Astrocyte (in vitro differentiated cells and primary cell): ENCODE measurements at regions not wholly inside any gene's neighbourhood (a gene's known extent, or its start where the extent isn't known, plus 50 kb on each side); places are given as distances from the start of the nearest gene placed in this dataset.

Experiments used
- DNase-seq: peaks from one replicate; pipeline ENCODE4 v3.0.0-alpha.2; 2010; ENCODE audit warnings: low read depth
- FAIRE-seq: peaks from 2 replicates; lab custom pipeline; 2011; peaks lifted over from hg19 to GRCh38; lab: Jason Lieb, UNC
- H2AFZ ChIP-seq: 2 replicates; pipeline ENCODE4 v1.6.0; 2012; ENCODE audit warnings: low read depth, low read length, inconsistent platforms
- H3K27ac ChIP-seq: 2 replicates; pipeline ENCODE4 v1.5.1; 2011; ENCODE audit warnings: low read depth, low read length, inconsistent platforms
- H3K27me3 ChIP-seq: 2 replicates; pipeline ENCODE4 v1.6.0; 2011; ENCODE audit warnings: low read length, inconsistent platforms; ENCODE audit not compliant: insufficient read depth
- H3K36me3 ChIP-seq: 2 replicates; pipeline ENCODE4 v1.5.1; 2011; ENCODE audit warnings: low read length, inconsistent platforms; ENCODE audit not compliant: insufficient read depth
- H3K4me1 ChIP-seq: 2 replicates; pipeline ENCODE4 v1.5.1; 2011; ENCODE audit warnings: low read length, inconsistent platforms; ENCODE audit not compliant: insufficient read depth
- H3K4me2 ChIP-seq: 2 replicates; pipeline ENCODE4 v1.6.0; 2012; ENCODE audit warnings: low read length, inconsistent platforms
- H3K4me3 ChIP-seq: 2 replicates; pipeline ENCODE4 v1.5.1; 2011; ENCODE audit warnings: low read depth, mild to moderate bottlenecking, low read length, inconsistent platforms; ENCODE audit not compliant: insufficient read depth
- H3K79me2 ChIP-seq: 2 replicates; pipeline ENCODE4 v1.6.0; 2012; ENCODE audit warnings: mild to moderate bottlenecking, low read length, inconsistent platforms; ENCODE audit not compliant: insufficient read depth
- H3K9ac ChIP-seq: 2 replicates; pipeline ENCODE4 v1.6.0; 2012; ENCODE audit warnings: mild to moderate bottlenecking, low read length, inconsistent platforms
- H3K9me3 ChIP-seq: 2 replicates; pipeline ENCODE4 v1.5.1; 2012; ENCODE audit warnings: low read depth, mild to moderate bottlenecking, low read length, inconsistent platforms; ENCODE audit not compliant: insufficient read depth
- H4K20me1 ChIP-seq: 2 replicates; pipeline ENCODE4 v1.6.0; 2012; ENCODE audit warnings: low read length, inconsistent platforms; ENCODE audit not compliant: insufficient read depth
- H3K27ac Mint-ChIP-seq: one replicate; pipeline ENCODE4 v1.8.0; 2021; ENCODE audit warnings: mild to moderate bottlenecking, mixed read lengths; ENCODE audit not compliant: unreplicated experiment
- H3K27me3 Mint-ChIP-seq: one replicate; pipeline ENCODE4 v1.8.0; 2021; ENCODE audit warnings: low read depth, mixed read lengths; ENCODE audit not compliant: unreplicated experiment
- H3K36me3 Mint-ChIP-seq: one replicate; pipeline ENCODE4 v1.8.0; 2021; ENCODE audit warnings: low read depth, mixed read lengths; ENCODE audit not compliant: unreplicated experiment
- H3K4me1 Mint-ChIP-seq: one replicate; pipeline ENCODE4 v1.8.0; 2021; ENCODE audit warnings: low read depth, mixed read lengths; ENCODE audit not compliant: unreplicated experiment
- H3K4me3 Mint-ChIP-seq: one replicate; pipeline ENCODE4 v1.8.0; 2021; ENCODE audit warnings: mild to moderate bottlenecking, moderate library complexity, mixed read lengths; ENCODE audit not compliant: unreplicated experiment
- H3K9me3 Mint-ChIP-seq: one replicate; pipeline ENCODE4 v1.8.0; 2021; ENCODE audit warnings: mild to moderate bottlenecking, mixed read lengths; ENCODE audit not compliant: unreplicated experiment
- CTCF ChIP-seq: IDR thresholded peaks from 2 replicates; pipeline ENCODE4 v1.5.1; 2011; ENCODE audit warnings: low read depth, mild to moderate bottlenecking, inconsistent platforms, low read length, moderate library complexity; ENCODE audit not compliant: insufficient read depth
- EZH2 ChIP-seq: IDR thresholded peaks from 2 replicates; pipeline ENCODE4 v1.6.1; 2012; ENCODE audit warnings: mild to moderate bottlenecking, low read length, inconsistent platforms; ENCODE audit not compliant: insufficient read depth

GRCh38 chr17:68142595-68142994, 105.2 kb upstream of the AMZ2 start:
- no peak for FAIRE-seq
- H2AFZ ChIP-seq, result no peak overlapping the region
- Mint-ChIP-seq H3K27ac (no peak overlapping the region), H3K36me3 (no peaks in the 10 kb centered on the region), H3K27me3 (peaks cover 2% of the 10 kb centered on the region), H3K4me3 (no peak overlapping the region), H3K4me1 (no peaks in the 10 kb centered on the region), H3K9me3 (no peaks in the 10 kb centered on the region)
- DNase-seq, result no peak
- H3K4me3 ChIP-seq, result no peak overlapping the region
- H3K27ac ChIP-seq, result no peak overlapping the region
- no peaks in the 10 kb centered on the region for H3K4me1 ChIP-seq
- no peaks in the 10 kb centered on the region for H3K36me3 ChIP-seq
- TF ChIP-seq EZH2 (no peak), CTCF (no peak)
- H3K9ac ChIP-seq, result no peak overlapping the region
- H3K9me3 ChIP-seq, result no peaks in the 10 kb centered on the region
- H3K27me3 ChIP-seq, result no peaks in the 10 kb centered on the region
- H3K4me2 ChIP-seq, result no peak overlapping the region
- H4K20me1 ChIP-seq, result no peaks in the 10 kb centered on the region
- H3K79me2 ChIP-seq, result no peaks in the 10 kb centered on the region

- no peaks in the 10 kb centered on the region for H3K9me3 Mint-ChIP-seq
- Histone ChIP-seq H3K27me3 (no peaks in the 10 kb centered on the region), H3K9ac (no peak overlapping the region), H3K36me3 (no peaks in the 10 kb centered on the region), H3K9me3 (no peaks in the 10 kb centered on the region), H3K27ac (no peak overlapping the region), H3K4me3 (no peak overlapping the region), H4K20me1 (no peaks in the 10 kb centered on the region), H3K4me2 (no peak overlapping the region), H3K79me2 (no peaks in the 10 kb centered on the region), H2AFZ (no peak overlapping the region), H3K4me1 (no peaks in the 10 kb centered on the region)
- no peak overlapping the region for H3K27ac Mint-ChIP-seq
- H3K4me1 Mint-ChIP-seq, result no peaks in the 10 kb centered on the region
- TF ChIP-seq EZH2, result no peak
- TF ChIP-seq CTCF, result no peak
- no peak overlapping the region for H3K4me3 Mint-ChIP-seq
- no peak for FAIRE-seq
- peaks cover 2% of the 10 kb centered on the region for H3K27me3 Mint-ChIP-seq
- no peak for DNase-seq
- H3K36me3 Mint-ChIP-seq, result no peaks in the 10 kb centered on the region
Observed at GRCh38 chr17:68143425-68143824, 104.4 kb upstream of the AMZ2 start.

- no peaks in the 10 kb centered on the region for H3K27me3 ChIP-seq
- no peaks in the 10 kb centered on the region for H4K20me1 ChIP-seq
- no peaks in the 10 kb centered on the region for H3K79me2 ChIP-seq
- no peak overlapping the region for H3K4me2 ChIP-seq
- no peak overlapping the region for H3K27ac ChIP-seq
- TF ChIP-seq EZH2 (no peak), CTCF (no peak)
- Mint-ChIP-seq H3K9me3 (peaks cover 4% of the 10 kb centered on the region), H3K36me3 (no peaks in the 10 kb centered on the region), H3K4me3 (no peak overlapping the region), H3K4me1 (no peaks in the 10 kb centered on the region), H3K27me3 (peaks cover 13% of the 10 kb centered on the region), H3K27ac (no peak overlapping the region)
- no peaks in the 10 kb centered on the region for H3K36me3 ChIP-seq
- no peak overlapping the region for H3K4me3 ChIP-seq
- no peaks in the 10 kb centered on the region for H3K4me1 ChIP-seq
- H3K9me3 ChIP-seq, result no peaks in the 10 kb centered on the region
- no peak overlapping the region for H2AFZ ChIP-seq
- FAIRE-seq, result no peak
- no peak overlapping the region for H3K9ac ChIP-seq
- no peak for DNase-seq
Observed at GRCh38 chr17:68145088-68145487, 102.8 kb upstream of the AMZ2 start.
